Activated T-cell treated with anti-CD3 and anti-CD28 coated beads for 1 hour (primary cell): ENCODE measurements at regions not wholly inside any gene's neighbourhood (a gene's known extent, or its start where the extent isn't known, plus 50 kb on each side); places are given as distances from the start of the nearest gene placed in this dataset.
"Not testable (repeated sequence)": the region's sequence is repeated elsewhere in the genome, so short reads cannot be mapped to it uniquely, and the experiment has no call there.

Experiments
- DNase-seq: peaks from one replicate; pipeline ENCODE4 v3.0.0-alpha.2; 2020; ENCODE audit warnings: low read depth

- no peak for DNase-seq
Observed at GRCh38 chr11:11717064-11717725, 95.4 kb upstream of the GALNT18 start.

- not testable (repeated sequence) for DNase-seq
Observed at GRCh38 chr11:11715075-11715474, 93.3 kb upstream of the GALNT18 start.

- DNase-seq, result no peak
Observed at GRCh38 chr11:11710556-11710955, 88.8 kb upstream of the GALNT18 start.

- DNase-seq, result no peak
Observed at GRCh38 chr11:11709447-11710239, 87.8 kb upstream of the GALNT18 start.

- no peak for DNase-seq
Observed at GRCh38 chr11:11708256-11708655, 86.5 kb upstream of the GALNT18 start.

- no peak for DNase-seq
Observed at GRCh38 chr11:11706028-11706427, 84.2 kb upstream of the GALNT18 start.

GRCh38 chr11:11703885-11704284, 82.1 kb upstream of the GALNT18 start:
- DNase-seq, result no peak

GRCh38 chr11:11701070-11701469, 79.3 kb upstream of the GALNT18 start:
- DNase-seq, result no peak

GRCh38 chr11:11697796-11698195, 76.0 kb upstream of the GALNT18 start:
- no peak for DNase-seq

GRCh38 chr11:11691296-11692151, 69.7 kb upstream of the GALNT18 start:
- DNase-seq, result no peak

GRCh38 chr11:11681536-11681935, 59.7 kb upstream of the GALNT18 start:
- no peak for DNase-seq

- DNase-seq, result no peak
Observed at GRCh38 chr11:11677672-11678356, 56.0 kb upstream of the GALNT18 start.

- DNase-seq, result no peak
Observed at GRCh38 chr11:11675671-11676181, 53.9 kb upstream of the GALNT18 start.

GRCh38 chr11:11672789-11673188, 51.0 kb upstream of the GALNT18 start:
- DNase-seq, result no peak

- no peak for DNase-seq
Observed at GRCh38 chr11:11672101-11672500, 50.3 kb upstream of the GALNT18 start.
